A549 (cell line): ENCODE measurements at regions not wholly inside any gene's neighbourhood (a gene's known extent, or its start where the extent isn't known, plus 50 kb on each side); places are given as distances from the start of the nearest gene placed in this dataset.

ENCODE experiments used
- CEBPB ChIP-seq, 2 experiments: fragments of >200 bp in 1 of 2; sonication (Bioruptor Twin) in 1 of 2; formaldehyde crosslinking in 1 of 2; IDR thresholded peaks; 2 replicates each; pipeline ENCODE4 v1.6.1; 2012 to 2016
- EP300 ChIP-seq, 2 experiments: fragments of >200 bp; sonication (Bioruptor Twin); formaldehyde crosslinking; IDR thresholded peaks; 2 replicates in 1 of 2; 3 replicates in 1 of 2; pipeline ENCODE4 v1.6.1; 2016 to 2017
- MAZ ChIP-seq: fragments of 150-350 bp; IDR thresholded peaks from 2 replicates; pipeline ENCODE4 v1.6.1; 2014; ENCODE audit warnings: antibody characterized with exemption, low read depth, low read length, borderline replicate concordance
- MYC ChIP-seq: IDR thresholded peaks from 2 replicates; pipeline ENCODE4 v1.6.1; 2012; ENCODE audit warnings: mild to moderate bottlenecking, inconsistent platforms, low read length, improper control_type of control experiment, borderline replicate concordance
- POLR2A ChIP-seq: IDR thresholded peaks from 2 replicates; pipeline ENCODE4 v1.6.1; 2012; ENCODE audit warnings: mild to moderate bottlenecking, low read length
- RAD21 ChIP-seq, 2 experiments: fragments of >200 bp in 1 of 2; sonication (Bioruptor Twin) in 1 of 2; formaldehyde crosslinking in 1 of 2; IDR thresholded peaks in 1 of 2; conservative IDR thresholded peaks in 1 of 2; 2 replicates in 1 of 2; 3 replicates in 1 of 2; pipeline ENCODE4 v1.6.1; 2012 to 2018; ENCODE audit warnings: inconsistent platforms in 1 of 2
- RNF2 ChIP-seq: fragments of 200-600 bp; sonication (generic); IDR thresholded peaks from 2 replicates; pipeline ENCODE4 v1.6.1; 2016; ENCODE audit warnings: low read depth, mild to moderate bottlenecking, antibody characterized with exemption, moderate library complexity, borderline replicate concordance
- SMC3 ChIP-seq: fragments of >200 bp; sonication (Bioruptor Twin); formaldehyde crosslinking; IDR thresholded peaks from 3 replicates; pipeline ENCODE4 v1.6.1; 2018; ENCODE audit warnings: inconsistent platforms
- ZFP36 ChIP-seq: fragments of 450-650 bp; IDR thresholded peaks from 2 replicates; pipeline ENCODE4 v1.6.1; 2014; ENCODE audit warnings: borderline replicate concordance; ENCODE audit not compliant: partially characterized antibody
- ZNF302 ChIP-seq: fragments of 250-450 bp; sonication (Bioruptor Pico); IDR thresholded peaks from 2 replicates; pipeline ENCODE4 v1.9.0; 2021; ENCODE audit warnings: inconsistent platforms, mild to moderate bottlenecking, moderate library complexity
- TF ChIP-seq, protein P1 (sequence below): fragments of >200 bp; sonication (Bioruptor Twin); formaldehyde crosslinking; IDR thresholded peaks from 3 replicates; pipeline ENCODE4 v1.5.1; 2016
- TF ChIP-seq, protein P2 (sequence below): fragments of 150-350 bp; IDR thresholded peaks from 2 replicates; pipeline ENCODE4 v1.6.1; 2014; ENCODE audit warnings: low read depth, mild to moderate bottlenecking, low read length
- TF ChIP-seq, protein P3 (sequence below): IDR thresholded peaks from 2 replicates; pipeline ENCODE4 v1.6.1; 2012

DNA sequence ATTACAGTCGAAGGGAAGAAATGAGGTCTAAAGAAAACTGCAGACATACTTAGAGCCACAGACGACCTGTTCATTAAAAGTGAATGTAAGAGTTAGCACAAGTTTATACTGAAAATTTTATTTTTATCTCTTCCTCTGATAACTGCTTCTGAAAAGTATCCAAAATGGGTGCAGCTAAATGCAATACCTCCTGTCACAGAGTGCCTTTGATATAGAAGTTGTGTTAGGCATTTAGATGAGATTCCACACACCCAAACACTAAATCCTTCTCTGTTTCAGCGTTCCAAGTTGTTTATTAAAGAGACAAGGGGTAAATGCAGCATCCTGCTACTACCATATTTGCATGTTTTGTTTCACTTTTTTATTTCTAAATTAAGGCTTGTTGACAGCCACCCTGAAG lies 214.7 kb upstream of the TSHZ2 start:
- no peak for TF ChIP-seq POLR2A
- no peak for TF ChIP-seq ZNF302 (CRISPR knock-in tag)
- TF ChIP-seq, protein P1, sequence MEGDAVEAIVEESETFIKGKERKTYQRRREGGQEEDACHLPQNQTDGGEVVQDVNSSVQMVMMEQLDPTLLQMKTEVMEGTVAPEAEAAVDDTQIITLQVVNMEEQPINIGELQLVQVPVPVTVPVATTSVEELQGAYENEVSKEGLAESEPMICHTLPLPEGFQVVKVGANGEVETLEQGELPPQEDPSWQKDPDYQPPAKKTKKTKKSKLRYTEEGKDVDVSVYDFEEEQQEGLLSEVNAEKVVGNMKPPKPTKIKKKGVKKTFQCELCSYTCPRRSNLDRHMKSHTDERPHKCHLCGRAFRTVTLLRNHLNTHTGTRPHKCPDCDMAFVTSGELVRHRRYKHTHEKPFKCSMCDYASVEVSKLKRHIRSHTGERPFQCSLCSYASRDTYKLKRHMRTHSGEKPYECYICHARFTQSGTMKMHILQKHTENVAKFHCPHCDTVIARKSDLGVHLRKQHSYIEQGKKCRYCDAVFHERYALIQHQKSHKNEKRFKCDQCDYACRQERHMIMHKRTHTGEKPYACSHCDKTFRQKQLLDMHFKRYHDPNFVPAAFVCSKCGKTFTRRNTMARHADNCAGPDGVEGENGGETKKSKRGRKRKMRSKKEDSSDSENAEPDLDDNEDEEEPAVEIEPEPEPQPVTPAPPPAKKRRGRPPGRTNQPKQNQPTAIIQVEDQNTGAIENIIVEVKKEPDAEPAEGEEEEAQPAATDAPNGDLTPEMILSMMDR = no peak
- TF ChIP-seq MAZ = no peak
- no peak for TF ChIP-seq RAD21 (conservative IDR thresholded peaks at IDR 0.05 in 1 of 2, IDR thresholded peaks at IDR 0.05 in 1 of 2)
- TF ChIP-seq SMC3 = no peak
- TF ChIP-seq MYC = no peak
- TF ChIP-seq CEBPB (IDR thresholded peaks at IDR 0.05) = no peak
- no peak for TF ChIP-seq RNF2
- TF ChIP-seq, protein P2, sequence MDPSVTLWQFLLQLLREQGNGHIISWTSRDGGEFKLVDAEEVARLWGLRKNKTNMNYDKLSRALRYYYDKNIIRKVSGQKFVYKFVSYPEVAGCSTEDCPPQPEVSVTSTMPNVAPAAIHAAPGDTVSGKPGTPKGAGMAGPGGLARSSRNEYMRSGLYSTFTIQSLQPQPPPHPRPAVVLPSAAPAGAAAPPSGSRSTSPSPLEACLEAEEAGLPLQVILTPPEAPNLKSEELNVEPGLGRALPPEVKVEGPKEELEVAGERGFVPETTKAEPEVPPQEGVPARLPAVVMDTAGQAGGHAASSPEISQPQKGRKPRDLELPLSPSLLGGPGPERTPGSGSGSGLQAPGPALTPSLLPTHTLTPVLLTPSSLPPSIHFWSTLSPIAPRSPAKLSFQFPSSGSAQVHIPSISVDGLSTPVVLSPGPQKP = no peak
- no peak for TF ChIP-seq EP300 (IDR thresholded peaks at IDR 0.05)
- TF ChIP-seq, protein P3, sequence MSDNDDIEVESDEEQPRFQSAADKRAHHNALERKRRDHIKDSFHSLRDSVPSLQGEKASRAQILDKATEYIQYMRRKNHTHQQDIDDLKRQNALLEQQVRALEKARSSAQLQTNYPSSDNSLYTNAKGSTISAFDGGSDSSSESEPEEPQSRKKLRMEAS = no peak
- TF ChIP-seq ZFP36 = no peak
